Neural cell (in vitro differentiated cells): ENCODE measurements at regions not wholly inside any gene's neighbourhood (a gene's known extent, or its start where the extent isn't known, plus 50 kb on each side); places are given as distances from the start of the nearest gene placed in this dataset.

ENCODE experiments used
- H2AFZ ChIP-seq: fragments of 200-600, 300-800 bp; sonication (generic), shearing (Covaris generic); 2 replicates; pipeline ENCODE4 v1.6.0; 2014; ENCODE audit warnings: low read depth, mild to moderate bottlenecking, antibody characterized with exemption, low read length, moderate library complexity
- H3F3A ChIP-seq: fragments of 200-600 bp; shearing (Covaris generic); 2 replicates; pipeline ENCODE4 v1.6.1; 2016; ENCODE audit warnings: mild to moderate bottlenecking, moderate library complexity, mixed read lengths, antibody characterized with exemption, low read length; ENCODE audit not compliant: insufficient read depth, poor library complexity, severe bottlenecking
- H3K27ac ChIP-seq: fragments of 200-600, 300-800 bp; sonication (generic), shearing (Covaris generic); 2 replicates; pipeline ENCODE4 v1.5.1; 2014; ENCODE audit warnings: mild to moderate bottlenecking, low read length, moderate library complexity
- H3K27me3 ChIP-seq: fragments of 300-800, 200-600 bp; sonication (generic), shearing (Covaris generic); 2 replicates; pipeline ENCODE4 v1.6.0; 2014; ENCODE audit warnings: mild to moderate bottlenecking, low read depth, low read length, moderate library complexity; ENCODE audit not compliant: insufficient read depth
- H3K36me3 ChIP-seq: fragments of 300-800, 200-600 bp; sonication (generic), shearing (Covaris generic); 2 replicates; pipeline ENCODE4 v1.5.1; 2014; ENCODE audit warnings: mild to moderate bottlenecking, antibody characterized with exemption, low read length, moderate library complexity; ENCODE audit not compliant: insufficient read depth
- H3K4me2 ChIP-seq: fragments of 300-800, 200-600 bp; sonication (generic), shearing (Covaris generic); 2 replicates; pipeline ENCODE4 v1.6.0; 2014; ENCODE audit warnings: mild to moderate bottlenecking, low read length
- H3K4me3 ChIP-seq: fragments of 300-800, 200-600 bp; sonication (generic), shearing (Covaris generic); 2 replicates; pipeline ENCODE4 v1.5.1; 2014; ENCODE audit warnings: mild to moderate bottlenecking, low read length, moderate library complexity
- H3K79me2 ChIP-seq: fragments of 200-600 bp; shearing (Covaris generic); replicated peaks from 2 replicates; pipeline ENCODE4 v1.6.0; 2014; ENCODE audit warnings: mild to moderate bottlenecking, low read length, moderate library complexity; ENCODE audit not compliant: insufficient read depth
- H3K9ac ChIP-seq: fragments of 300-800, 200-600 bp; sonication (generic), shearing (Covaris generic); 2 replicates; pipeline ENCODE4 v1.6.1; 2016; ENCODE audit warnings: mild to moderate bottlenecking, low read length, mixed read lengths
- H3K9me2 ChIP-seq: fragments of 200-600 bp; shearing (Covaris generic); 2 replicates; pipeline ENCODE4 v1.6.1; 2016; ENCODE audit warnings: mild to moderate bottlenecking, low read length, mixed read lengths; ENCODE audit not compliant: insufficient read depth
- H3K9me3 ChIP-seq: fragments of 200-600, 300-800 bp; sonication (generic), shearing (Covaris generic); 2 replicates; pipeline ENCODE4 v1.6.1; 2016; ENCODE audit warnings: mild to moderate bottlenecking, mixed run types, low read length, moderate library complexity, mixed read lengths
- H4K20me1 ChIP-seq: fragments of 200-600 bp; shearing (Covaris generic); 2 replicates; pipeline ENCODE4 v1.6.1; 2016; ENCODE audit warnings: mild to moderate bottlenecking, mixed run types; ENCODE audit not compliant: insufficient read depth
- CTCF ChIP-seq: fragments of 450-650 bp; IDR thresholded peaks from 2 replicates; pipeline ENCODE4 v1.5.1; 2014; ENCODE audit warnings: antibody characterized with exemption, mild to moderate bottlenecking, moderate library complexity; ENCODE audit not compliant: poor library complexity, severe bottlenecking
- EP300 ChIP-seq: fragments of 450-650 bp; conservative IDR thresholded peaks from 2 replicates; pipeline ENCODE4 v1.6.1; 2014; ENCODE audit warnings: antibody characterized with exemption, mild to moderate bottlenecking, moderate library complexity; ENCODE audit not compliant: poor library complexity, severe bottlenecking
- EZH2 ChIP-seq: fragments of 200-600, 300-800 bp; shearing (Covaris generic), sonication (generic); IDR thresholded peaks from 2 replicates; pipeline ENCODE4 v1.6.1; 2014; ENCODE audit warnings: antibody characterized with exemption, low read length, borderline replicate concordance, mild to moderate bottlenecking; ENCODE audit not compliant: insufficient read depth, poor library complexity, severe bottlenecking
- POLR2AphosphoS5 ChIP-seq: IDR thresholded peaks from 2 replicates; pipeline ENCODE4 v1.6.1; 2012
- SMC3 ChIP-seq: fragments of 450-650 bp; conservative IDR thresholded peaks from 2 replicates; pipeline ENCODE4 v1.6.1; 2014; ENCODE audit warnings: antibody characterized with exemption, mild to moderate bottlenecking, moderate library complexity; ENCODE audit not compliant: poor library complexity
- TAF1 ChIP-seq: IDR thresholded peaks from 2 replicates; pipeline ENCODE4 v1.6.1; 2012; ENCODE audit warnings: low read depth
- TF ChIP-seq, protein P1 (sequence below): IDR thresholded peaks from 2 replicates; pipeline ENCODE4 v1.6.1; 2012; ENCODE audit warnings: borderline replicate concordance

DNA sequence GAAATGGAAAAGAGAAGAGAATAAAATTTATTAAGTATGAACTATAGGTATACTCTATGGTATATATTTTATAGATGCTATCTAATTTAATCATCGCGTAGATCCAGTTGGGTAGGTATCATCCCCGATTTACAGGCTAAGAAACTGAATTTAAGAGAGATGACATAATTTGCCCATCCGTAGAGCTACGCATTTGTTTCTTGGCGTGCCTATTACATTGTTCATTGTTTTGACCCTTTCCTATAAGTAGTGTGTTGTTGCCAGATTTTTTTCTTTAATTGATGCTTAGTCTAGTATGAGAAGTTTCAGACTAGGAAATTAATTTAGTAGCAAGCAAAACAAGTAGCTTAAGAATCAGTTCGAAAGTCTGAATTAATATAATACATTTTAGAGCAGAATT lies 205.7 kb upstream of the NPSR1 start:
- H3K9me3 ChIP-seq, result no peaks in the 10 kb centered on the region
- no peaks in the 10 kb centered on the region for H3K79me2 ChIP-seq
- H3K4me2 ChIP-seq, result no peak overlapping the region
- H3K9me2 ChIP-seq, result no peaks in the 10 kb centered on the region
- no peak overlapping the region for H3K27ac ChIP-seq
- no peak for TF ChIP-seq TAF1
- TF ChIP-seq SMC3, result no peak
- no peak for TF ChIP-seq CTCF
- no peaks in the 10 kb centered on the region for H3F3A ChIP-seq
- no peaks in the 10 kb centered on the region for H3K36me3 ChIP-seq
- no peaks in the 10 kb centered on the region for H3K27me3 ChIP-seq
- no peaks in the 10 kb centered on the region for H4K20me1 ChIP-seq
- no peak overlapping the region for H3K9ac ChIP-seq
- H2AFZ ChIP-seq, result no peak overlapping the region
- H3K4me3 ChIP-seq, result no peak overlapping the region

DNA sequence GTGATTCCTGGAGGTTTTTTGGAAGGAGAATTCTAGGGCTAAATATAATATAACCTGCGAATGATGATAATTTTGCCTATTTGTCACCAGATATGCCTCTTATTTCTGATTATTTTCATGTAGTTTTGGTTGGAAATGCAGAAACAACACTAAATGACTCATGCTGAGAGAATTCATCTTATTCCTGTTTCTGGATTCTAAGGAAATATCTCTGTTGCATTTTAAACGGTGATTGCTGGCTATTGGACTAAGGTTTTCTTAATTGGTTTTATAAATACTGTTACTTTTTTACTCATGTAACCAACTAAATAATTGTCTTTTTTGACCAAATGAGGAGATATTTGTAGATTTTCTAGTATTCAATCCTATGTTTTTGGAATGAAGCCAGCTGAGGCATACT lies 204.9 kb upstream of the NPSR1 start:
- Histone ChIP-seq H2AFZ (no peak overlapping the region), H3K27ac (no peak overlapping the region), H3K27me3 (no peaks in the 10 kb centered on the region), H3K36me3 (no peaks in the 10 kb centered on the region), H4K20me1 (no peaks in the 10 kb centered on the region), H3K9me3 (no peaks in the 10 kb centered on the region), H3F3A (no peaks in the 10 kb centered on the region), H3K9me2 (no peaks in the 10 kb centered on the region), H3K4me2 (no peak overlapping the region), H3K9ac (no peak overlapping the region), H3K79me2 (no peaks in the 10 kb centered on the region), H3K4me3 (no peak overlapping the region)
- TF ChIP-seq, protein P1, sequence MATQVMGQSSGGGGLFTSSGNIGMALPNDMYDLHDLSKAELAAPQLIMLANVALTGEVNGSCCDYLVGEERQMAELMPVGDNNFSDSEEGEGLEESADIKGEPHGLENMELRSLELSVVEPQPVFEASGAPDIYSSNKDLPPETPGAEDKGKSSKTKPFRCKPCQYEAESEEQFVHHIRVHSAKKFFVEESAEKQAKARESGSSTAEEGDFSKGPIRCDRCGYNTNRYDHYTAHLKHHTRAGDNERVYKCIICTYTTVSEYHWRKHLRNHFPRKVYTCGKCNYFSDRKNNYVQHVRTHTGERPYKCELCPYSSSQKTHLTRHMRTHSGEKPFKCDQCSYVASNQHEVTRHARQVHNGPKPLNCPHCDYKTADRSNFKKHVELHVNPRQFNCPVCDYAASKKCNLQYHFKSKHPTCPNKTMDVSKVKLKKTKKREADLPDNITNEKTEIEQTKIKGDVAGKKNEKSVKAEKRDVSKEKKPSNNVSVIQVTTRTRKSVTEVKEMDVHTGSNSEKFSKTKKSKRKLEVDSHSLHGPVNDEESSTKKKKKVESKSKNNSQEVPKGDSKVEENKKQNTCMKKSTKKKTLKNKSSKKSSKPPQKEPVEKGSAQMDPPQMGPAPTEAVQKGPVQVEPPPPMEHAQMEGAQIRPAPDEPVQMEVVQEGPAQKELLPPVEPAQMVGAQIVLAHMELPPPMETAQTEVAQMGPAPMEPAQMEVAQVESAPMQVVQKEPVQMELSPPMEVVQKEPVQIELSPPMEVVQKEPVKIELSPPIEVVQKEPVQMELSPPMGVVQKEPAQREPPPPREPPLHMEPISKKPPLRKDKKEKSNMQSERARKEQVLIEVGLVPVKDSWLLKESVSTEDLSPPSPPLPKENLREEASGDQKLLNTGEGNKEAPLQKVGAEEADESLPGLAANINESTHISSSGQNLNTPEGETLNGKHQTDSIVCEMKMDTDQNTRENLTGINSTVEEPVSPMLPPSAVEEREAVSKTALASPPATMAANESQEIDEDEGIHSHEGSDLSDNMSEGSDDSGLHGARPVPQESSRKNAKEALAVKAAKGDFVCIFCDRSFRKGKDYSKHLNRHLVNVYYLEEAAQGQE, result no peak
- TF ChIP-seq CTCF (no peak), EP300 (no peak)

- H3K36me3 ChIP-seq, result no peaks in the 10 kb centered on the region
- H3K27ac ChIP-seq, result no peak overlapping the region
- H3K9me2 ChIP-seq, result no peaks in the 10 kb centered on the region
- TF ChIP-seq TAF1 (no peak), EZH2 (no peak), EP300 (no peak), POLR2AphosphoS5 (no peak)
- TF ChIP-seq, protein P1, result no peak
- no peaks in the 10 kb centered on the region for H3K9me3 ChIP-seq
- no peaks in the 10 kb centered on the region for H3F3A ChIP-seq
- H4K20me1 ChIP-seq, result no peaks in the 10 kb centered on the region
- no peak overlapping the region for H3K9ac ChIP-seq
- H3K4me3 ChIP-seq, result no peak overlapping the region
- no peaks in the 10 kb centered on the region for H3K27me3 ChIP-seq
- H2AFZ ChIP-seq, result no peak overlapping the region
- no peaks in the 10 kb centered on the region for H3K79me2 ChIP-seq
- H3K4me2 ChIP-seq, result no peak overlapping the region
Observed at GRCh38 chr7:34454381-34454780, 203.6 kb upstream of the NPSR1 start.
